ENCODE measurements at regions not wholly inside any gene's neighbourhood (a gene's known extent, or its start where the extent isn't known, plus 50 kb on each side); places are given as distances from the start of the nearest gene placed in this dataset.

- TF ChIP-seq CTCF (IDR thresholded peaks at IDR 0.05) (peak; percentile 76), EZH2 (IDR thresholded peaks at IDR 0.05) (no peak)
These were observed 155.6 kb upstream of the PACRGL start for GRCh38 chr4:20544645-20545044.
